Stomach (tissue), 8 donors: ENCODE measurements at regions not wholly inside any gene's neighbourhood (a gene's known extent, or its start where the extent isn't known, plus 50 kb on each side); places are given as distances from the start of the nearest gene placed in this dataset.

Experiments used
- DNase-seq, 2 donors: peaks; one replicate each; pipeline versions ENCODE4 v3.0.0 to v3.0.0-alpha.2; 2013 to 2019
- H3K27ac ChIP-seq, 5 donors: fragments of 200-600 bp in 4 of 5; sonication (generic) in 4 of 5; one replicate each; pipeline ENCODE4 v1.5.1; 2013 to 2019; ENCODE audit warnings: mild to moderate bottlenecking in 1 of 5, moderate library complexity in 1 of 5
- H3K27me3 ChIP-seq, 3 donors: fragments of 200-600 bp; sonication (generic); one replicate each; pipeline ENCODE4 v1.5.1; 2017 to 2019; ENCODE audit warnings: mixed run types in 1 of 3
- H3K36me3 ChIP-seq, 4 donors: fragments of 200-600 bp; sonication (generic); 1 replicate in 3 of 4; 2 replicates in 1 of 4; pipeline ENCODE4 v1.5.1; 2016 to 2019
- H3K4me1 ChIP-seq, 4 donors: fragments of 200-600 bp; sonication (generic); one replicate each; pipeline ENCODE4 v1.5.1; 2016 to 2019
- H3K4me3 ChIP-seq, 4 donors: fragments of 200-600 bp; sonication (generic) in 3 of 4; one replicate each; pipeline ENCODE4 v1.5.1; 2016 to 2019; ENCODE audit warnings: mild to moderate bottlenecking in 1 of 4
- H3K9me3 ChIP-seq, 4 donors: fragments of 200-600 bp; sonication (generic); one replicate each; pipeline ENCODE4 v1.5.1; 2016 to 2019
- EP300 ChIP-seq: sonication (generic); formaldehyde crosslinking; IDR thresholded peaks from one replicate; pipeline ENCODE4 v1.6.1; 2017; ENCODE audit warnings: antibody characterized with exemption
- POLR2A ChIP-seq, 4 donors: fragments of 450-650 bp; IDR thresholded peaks; one replicate each; pipeline ENCODE4 v1.6.1; 2016; ENCODE audit warnings: antibody characterized with exemption in 4 of 4, control low read depth in 2 of 4, mild to moderate bottlenecking in 1 of 4, moderate library complexity in 1 of 4
- POLR2AphosphoS5 ChIP-seq, 3 donors: sonication (generic); formaldehyde crosslinking; IDR thresholded peaks; one replicate each; pipeline ENCODE4 v1.6.1; 2016; ENCODE audit warnings: antibody characterized with exemption in 3 of 3
- WGBS, 5 donors: extraction: QIAGEN DNeasy Blood & Tissue Kit in 3 of 5; methylation state at CpG; one replicate each; pipeline versions ENCODE4 v1.1.5 to v1.1.7; 2013 to 2018; 5-methylcytosine and 5-hydroxymethylcytosine counted together
- intact Hi-C: fragments of 100-400 bp; cut with DNase I; formaldehyde crosslinking; loops from one replicate; pipeline ENCODE4 v1.15.1; 2023; ENCODE audit warnings: low total_unique reads
- TF ChIP-seq, protein P1 (sequence below), 7 experiments: fragments of 450-650 bp in 4 of 7; fragments of 200-600 bp in 3 of 7; sonication (generic) in 3 of 7; IDR thresholded peaks; one replicate each; pipeline ENCODE4 v1.5.1; 2016 to 2019; ENCODE audit warnings: antibody characterized with exemption in 7 of 7, control low read depth in 2 of 7, mild to moderate bottlenecking in 1 of 7
- donor health status: healthy with polysubstance abuse.
- donor health status: Bipolar disorder and iron deficiency.
- donor health status: healthy.

DNA sequence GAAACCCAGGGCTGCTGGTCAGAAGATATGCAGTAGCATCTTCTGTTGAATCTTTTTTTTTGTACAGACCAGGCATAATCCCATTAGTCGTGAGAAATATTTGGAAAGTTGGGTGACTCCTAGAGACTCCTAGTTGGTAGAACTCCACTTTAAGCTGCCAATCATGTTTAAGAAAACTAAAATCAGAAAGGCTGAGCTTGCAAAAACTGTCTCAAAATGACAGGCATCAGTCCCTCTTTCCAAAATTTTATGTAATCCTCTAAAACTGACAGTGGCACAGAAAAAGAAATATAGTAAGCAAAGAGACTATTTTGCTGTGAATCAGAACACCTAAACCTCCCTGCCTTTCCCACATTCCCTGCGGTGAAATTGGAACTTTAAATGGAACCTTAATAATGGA is 568.5 kb downstream of the CCSER2 start:
- Histone ChIP-seq H3K4me3 (no peak overlapping the region), H3K4me1 (no peaks in the 10 kb centered on the region), H3K9me3 (no peaks in the 10 kb centered on the region), H3K27me3 (no peaks in the 10 kb centered on the region), H3K36me3 (no peaks in the 10 kb centered on the region), H3K27ac (no peak overlapping the region)
- TF ChIP-seq, protein P1, sequence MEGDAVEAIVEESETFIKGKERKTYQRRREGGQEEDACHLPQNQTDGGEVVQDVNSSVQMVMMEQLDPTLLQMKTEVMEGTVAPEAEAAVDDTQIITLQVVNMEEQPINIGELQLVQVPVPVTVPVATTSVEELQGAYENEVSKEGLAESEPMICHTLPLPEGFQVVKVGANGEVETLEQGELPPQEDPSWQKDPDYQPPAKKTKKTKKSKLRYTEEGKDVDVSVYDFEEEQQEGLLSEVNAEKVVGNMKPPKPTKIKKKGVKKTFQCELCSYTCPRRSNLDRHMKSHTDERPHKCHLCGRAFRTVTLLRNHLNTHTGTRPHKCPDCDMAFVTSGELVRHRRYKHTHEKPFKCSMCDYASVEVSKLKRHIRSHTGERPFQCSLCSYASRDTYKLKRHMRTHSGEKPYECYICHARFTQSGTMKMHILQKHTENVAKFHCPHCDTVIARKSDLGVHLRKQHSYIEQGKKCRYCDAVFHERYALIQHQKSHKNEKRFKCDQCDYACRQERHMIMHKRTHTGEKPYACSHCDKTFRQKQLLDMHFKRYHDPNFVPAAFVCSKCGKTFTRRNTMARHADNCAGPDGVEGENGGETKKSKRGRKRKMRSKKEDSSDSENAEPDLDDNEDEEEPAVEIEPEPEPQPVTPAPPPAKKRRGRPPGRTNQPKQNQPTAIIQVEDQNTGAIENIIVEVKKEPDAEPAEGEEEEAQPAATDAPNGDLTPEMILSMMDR (IDR thresholded peaks at IDR 0.05): no peak
- TF ChIP-seq POLR2A (IDR thresholded peaks at IDR 0.05) (no peak), EP300 (no peak), POLR2AphosphoS5 (IDR thresholded peaks at IDR 0.05) (no peak)
- intact Hi-C loops: no loop called here
- WGBS, 5 donors: 58 to 76% (median 60%) methylated on average over 2 of the region's 2 CpGs
- no peak for DNase-seq

DNA sequence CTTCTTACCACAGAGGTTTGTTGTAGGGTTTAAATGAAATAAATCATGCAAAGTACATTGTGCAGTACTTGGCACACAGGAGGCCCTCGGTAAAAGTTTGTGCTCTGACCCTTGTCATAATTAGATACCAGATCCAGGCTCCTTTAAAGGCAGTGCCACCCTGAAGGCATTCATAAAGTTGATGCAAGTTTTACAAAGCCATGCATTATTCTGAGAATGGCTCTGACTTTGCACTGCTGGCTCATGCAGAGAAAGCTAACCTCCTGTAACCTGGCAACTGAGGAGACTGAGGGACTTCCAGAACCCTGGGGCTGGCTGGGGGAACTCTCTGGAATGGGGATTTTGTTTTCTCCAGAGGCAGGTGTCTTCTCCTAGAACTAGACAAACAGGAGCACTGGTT is 570.9 kb downstream of the CCSER2 start:
- H3K9me3 ChIP-seq: no peaks in the 10 kb centered on the region
- no peak for TF ChIP-seq POLR2AphosphoS5 (IDR thresholded peaks at IDR 0.05)
- no peak for TF ChIP-seq EP300
- no peak for TF ChIP-seq POLR2A (IDR thresholded peaks at IDR 0.05)
- TF ChIP-seq, protein P1 (IDR thresholded peaks at IDR 0.05): no peak
- intact Hi-C loops: no loop called here
- H3K4me3 ChIP-seq: no peak overlapping the region
- 15 to 45% (median 33%) methylated on average over 1 of the region's 1 CpG for WGBS, 5 donors
- no peak overlapping the region for H3K27ac ChIP-seq
- no peak for DNase-seq
- no peaks in the 10 kb centered on the region for H3K4me1 ChIP-seq
- no peaks in the 10 kb centered on the region for H3K36me3 ChIP-seq
- no peaks in the 10 kb centered on the region for H3K27me3 ChIP-seq

DNA sequence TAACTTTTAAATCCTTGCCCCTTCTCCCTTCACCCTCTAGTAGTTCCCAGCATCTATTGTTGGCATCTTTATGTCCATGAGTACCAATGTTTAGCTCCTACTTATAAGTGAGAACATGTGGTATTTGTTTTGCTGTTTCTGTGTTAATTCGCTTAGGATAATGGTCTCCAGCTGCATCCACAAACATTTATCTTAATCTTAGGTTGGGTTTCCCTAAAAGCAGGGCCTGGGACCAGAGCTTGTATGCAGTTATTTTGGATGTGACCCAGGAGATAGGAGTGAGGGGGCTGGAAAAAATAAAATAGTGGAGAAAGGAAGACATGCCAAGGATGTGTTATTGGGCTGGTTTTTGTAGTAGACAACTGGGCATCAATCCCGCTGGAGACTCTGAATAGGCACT is 571.8 kb downstream of the CCSER2 start:
- peak in 1 of 2 donors; percentile 15 for DNase-seq
- Histone ChIP-seq H3K4me1 (no peaks in the 10 kb centered on the region), H3K27me3 (no peaks in the 10 kb centered on the region), H3K9me3 (no peaks in the 10 kb centered on the region), H3K36me3 (no peaks in the 10 kb centered on the region), H3K27ac (no peak overlapping the region), H3K4me3 (no peak overlapping the region)
- TF ChIP-seq, protein P1 (IDR thresholded peaks at IDR 0.05): no peak
- TF ChIP-seq EP300: no peak
- TF ChIP-seq POLR2A (IDR thresholded peaks at IDR 0.05): no peak
- TF ChIP-seq POLR2AphosphoS5 (IDR thresholded peaks at IDR 0.05): no peak
- WGBS, 5 donors: 68 to 92% (median 74%) methylated on average over 2 of the region's 2 CpGs
- intact Hi-C loops: no loop called here

DNA sequence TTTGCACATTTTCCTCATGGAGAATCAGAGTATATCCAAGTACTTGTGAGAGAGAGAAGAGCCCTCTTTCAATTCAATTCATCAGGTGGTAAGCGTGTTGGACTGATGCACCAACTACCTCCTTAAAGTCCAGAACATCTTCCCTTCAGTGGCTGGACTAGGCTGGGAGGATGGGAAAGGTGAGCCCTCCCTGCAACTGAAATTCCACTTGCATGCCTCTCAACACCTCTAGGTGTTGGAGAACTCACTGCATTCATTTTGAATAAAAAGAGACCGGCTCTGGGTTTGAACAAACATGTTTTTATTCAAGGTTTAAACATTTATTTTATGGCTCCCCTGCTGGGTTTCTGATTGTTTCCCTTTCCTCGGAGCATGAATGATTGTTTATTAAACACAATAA is 573.5 kb downstream of the CCSER2 start:
- no peaks in the 10 kb centered on the region for H3K27me3 ChIP-seq
- intact Hi-C loops: no loop called here
- 58 to 68% (median 67%) methylated on average over 3 of the region's 3 CpGs for WGBS, 5 donors
- no peak overlapping the region for H3K27ac ChIP-seq
- H3K4me3 ChIP-seq: no peak overlapping the region
- no peaks in the 10 kb centered on the region for H3K36me3 ChIP-seq
- no peak for DNase-seq
- no peaks in the 10 kb centered on the region for H3K9me3 ChIP-seq
- no peaks in the 10 kb centered on the region for H3K4me1 ChIP-seq
- TF ChIP-seq EP300 (no peak), POLR2A (IDR thresholded peaks at IDR 0.05) (no peak), POLR2AphosphoS5 (IDR thresholded peaks at IDR 0.05) (no peak)
- TF ChIP-seq, protein P1 (IDR thresholded peaks at IDR 0.05): no peak
